Coronary artery (tissue), 2 donors: ENCODE measurements at regions not wholly inside any gene's neighbourhood (a gene's known extent, or its start where the extent isn't known, plus 50 kb on each side); places are given as distances from the start of the nearest gene placed in this dataset.

Source experiments
- DNase-seq: peaks from one replicate; pipeline ENCODE4 v3.0.0-alpha.2; 2017; ENCODE audit warnings: low spot score
- H3K27ac ChIP-seq, 2 donors: fragments of 200-600 bp; sonication (generic); one replicate each; pipeline ENCODE4 v1.5.1; 2016 to 2019
- H3K4me3 ChIP-seq: fragments of 200-600 bp; sonication (generic); 2 replicates; pipeline ENCODE4 v1.5.1; 2016; ENCODE audit warnings: mild to moderate bottlenecking, moderate library complexity
- CTCF ChIP-seq: fragments of 200-600 bp; sonication (generic); IDR thresholded peaks from one replicate; pipeline ENCODE4 v1.5.1; 2019; ENCODE audit warnings: antibody characterized with exemption

DNA sequence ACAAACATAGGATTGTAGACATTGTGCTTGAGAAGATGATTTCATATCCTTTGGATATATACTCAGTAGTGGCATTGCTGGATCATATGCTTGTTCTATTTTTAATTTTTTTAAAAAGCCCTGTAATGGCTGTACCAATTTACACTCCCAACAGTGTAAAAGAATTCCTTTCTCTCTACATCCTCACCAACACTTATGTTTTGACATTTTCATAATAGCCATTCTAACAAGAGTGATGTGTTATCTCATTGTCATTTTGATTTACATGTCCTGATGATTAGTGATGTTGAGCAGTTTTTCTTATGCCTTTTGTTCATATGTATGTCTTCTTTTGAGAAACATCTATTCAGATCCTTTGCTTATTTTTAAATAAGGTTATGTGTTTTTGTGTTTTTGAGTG lies 1039.2 kb upstream of the GOT2 start:
- DNase-seq: no peak
- no peak for TF ChIP-seq CTCF
- Histone ChIP-seq H3K4me3 (no peak overlapping the region), H3K27ac (no peak overlapping the region)

- no peak overlapping the region for H3K4me3 ChIP-seq
- no peak for TF ChIP-seq CTCF
- H3K27ac ChIP-seq: no peak overlapping the region
- DNase-seq: no peak
Observed at GRCh38 chr16:59759296-59759695, 1025.2 kb upstream of the GOT2 start.

- TF ChIP-seq CTCF: no peak
Observed at GRCh38 chr16:59758848-59759247, 1024.7 kb upstream of the GOT2 start.

GRCh38 chr16:59754854-59755253 lies 1020.7 kb upstream of the GOT2 start:
- Histone ChIP-seq H3K4me3 (no peak overlapping the region), H3K27ac (no peak overlapping the region)
- DNase-seq: no peak
- no peak for TF ChIP-seq CTCF

More at GRCh38 chr16:59758848-59759247, 1024.7 kb upstream of the GOT2 start:
- DNase-seq: no peak
- no peak overlapping the region for H3K27ac ChIP-seq
- H3K4me3 ChIP-seq: no peak overlapping the region

- TF ChIP-seq CTCF: no peak
- DNase-seq: no peak
- Histone ChIP-seq H3K27ac (no peak overlapping the region), H3K4me3 (no peak overlapping the region)
Observed at GRCh38 chr16:59749662-59750336, 1015.7 kb upstream of the GOT2 start.

GRCh38 chr16:59748531-59748930 lies 1014.4 kb upstream of the GOT2 start:
- no peak for TF ChIP-seq CTCF
- no peak overlapping the region for H3K27ac ChIP-seq
- DNase-seq: no peak
- no peak overlapping the region for H3K4me3 ChIP-seq

- no peak for TF ChIP-seq CTCF
- DNase-seq: no peak
- no peak overlapping the region for H3K4me3 ChIP-seq
- no peak overlapping the region for H3K27ac ChIP-seq
Observed at GRCh38 chr16:59743504-59743903, 1009.4 kb upstream of the GOT2 start.
